HCT116 (cell line): ENCODE measurements at regions not wholly inside any gene's neighbourhood (a gene's known extent, or its start where the extent isn't known, plus 50 kb on each side); places are given as distances from the start of the nearest gene placed in this dataset.

Experiments
- EZH2 ChIP-seq: fragments of 200-600 bp; sonication (generic); IDR thresholded peaks from 2 replicates; pipeline ENCODE4 v1.6.1; 2017; ENCODE audit warnings: antibody characterized with exemption, mixed run types
- POLR2A ChIP-seq: IDR thresholded peaks from 2 replicates; pipeline ENCODE4 v1.7.0; 2011; ENCODE audit warnings: borderline replicate concordance; ENCODE audit not compliant: insufficient read depth, insufficient read length; ENCODE audit errors: extremely low read depth
- POLR2AphosphoS5 ChIP-seq: IDR thresholded peaks from 2 replicates; pipeline ENCODE4 v1.6.1; 2011; ENCODE audit warnings: mild to moderate bottlenecking, low read depth, low read length, moderate library complexity
- SP1 ChIP-seq: IDR thresholded peaks from 2 replicates; pipeline ENCODE4 v1.6.1; 2012; ENCODE audit warnings: low read depth
- ZNF274 ChIP-seq: fragments of 200-500 bp; sonication (Bioruptor generic); IDR thresholded peaks from 2 replicates; pipeline ENCODE4 v1.6.1; 2014; ENCODE audit warnings: mild to moderate bottlenecking, low read depth, low read length, inconsistent platforms
- TF ChIP-seq, protein P1 (sequence below), 3 experiments: fragments of 200-600 bp in 1 of 3; sonication (generic) in 1 of 3; IDR thresholded peaks in 2 of 3; conservative IDR thresholded peaks in 1 of 3; 2 replicates each; pipeline ENCODE4 v1.5.1; 2012 to 2017; ENCODE audit warnings: low read depth in 2 of 3, low read length in 2 of 3, antibody characterized with exemption in 1 of 3, borderline replicate concordance in 1 of 3, control low read depth in 1 of 3, mild to moderate bottlenecking in 1 of 3, mixed read lengths in 1 of 3, mixed run types in 1 of 3, moderate library complexity in 1 of 3; ENCODE audit not compliant: insufficient read depth in 1 of 3
- TF ChIP-seq, protein P2 (sequence below): IDR thresholded peaks from 2 replicates; pipeline ENCODE4 v1.6.1; 2012
- TF ChIP-seq, protein P3 (sequence below): IDR thresholded peaks from 2 replicates; pipeline ENCODE4 v1.6.1; 2012; ENCODE audit warnings: low read depth

DNA sequence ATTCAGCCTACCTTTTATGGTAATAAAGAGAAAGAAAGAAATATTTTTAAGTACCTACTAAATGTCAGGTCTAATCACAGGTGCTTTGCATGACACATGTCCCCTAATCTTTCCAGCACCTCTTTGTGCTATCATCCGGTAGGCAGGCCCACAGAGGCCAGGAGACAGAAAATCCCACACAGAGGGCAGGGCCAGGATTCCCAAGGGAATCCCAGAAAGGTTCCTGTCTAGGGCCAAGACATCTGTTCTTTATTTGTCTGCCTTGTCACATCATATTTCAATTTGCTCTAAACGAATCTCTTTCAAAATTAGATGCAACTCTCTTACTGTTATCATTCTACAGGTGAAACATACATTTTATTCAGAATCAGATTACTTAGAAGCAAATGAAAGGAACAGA lies 676.1 kb upstream of the GYPC start:
- TF ChIP-seq SP1 (no peak), POLR2A (no peak), POLR2AphosphoS5 (no peak), EZH2 (no peak), ZNF274 (no peak)
- TF ChIP-seq, protein P1, sequence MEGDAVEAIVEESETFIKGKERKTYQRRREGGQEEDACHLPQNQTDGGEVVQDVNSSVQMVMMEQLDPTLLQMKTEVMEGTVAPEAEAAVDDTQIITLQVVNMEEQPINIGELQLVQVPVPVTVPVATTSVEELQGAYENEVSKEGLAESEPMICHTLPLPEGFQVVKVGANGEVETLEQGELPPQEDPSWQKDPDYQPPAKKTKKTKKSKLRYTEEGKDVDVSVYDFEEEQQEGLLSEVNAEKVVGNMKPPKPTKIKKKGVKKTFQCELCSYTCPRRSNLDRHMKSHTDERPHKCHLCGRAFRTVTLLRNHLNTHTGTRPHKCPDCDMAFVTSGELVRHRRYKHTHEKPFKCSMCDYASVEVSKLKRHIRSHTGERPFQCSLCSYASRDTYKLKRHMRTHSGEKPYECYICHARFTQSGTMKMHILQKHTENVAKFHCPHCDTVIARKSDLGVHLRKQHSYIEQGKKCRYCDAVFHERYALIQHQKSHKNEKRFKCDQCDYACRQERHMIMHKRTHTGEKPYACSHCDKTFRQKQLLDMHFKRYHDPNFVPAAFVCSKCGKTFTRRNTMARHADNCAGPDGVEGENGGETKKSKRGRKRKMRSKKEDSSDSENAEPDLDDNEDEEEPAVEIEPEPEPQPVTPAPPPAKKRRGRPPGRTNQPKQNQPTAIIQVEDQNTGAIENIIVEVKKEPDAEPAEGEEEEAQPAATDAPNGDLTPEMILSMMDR (IDR thresholded peaks at IDR 0.05 in 2 of 3, conservative IDR thresholded peaks at IDR 0.05 in 1 of 3; ENCODE audit: borderline replicate concordance in 1 of 3, insufficient read depth in 1 of 3, low read depth in 2 of 3, low read length in 2 of 3): no peak
- TF ChIP-seq, protein P2, sequence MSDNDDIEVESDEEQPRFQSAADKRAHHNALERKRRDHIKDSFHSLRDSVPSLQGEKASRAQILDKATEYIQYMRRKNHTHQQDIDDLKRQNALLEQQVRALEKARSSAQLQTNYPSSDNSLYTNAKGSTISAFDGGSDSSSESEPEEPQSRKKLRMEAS: no peak
- TF ChIP-seq, protein P3, sequence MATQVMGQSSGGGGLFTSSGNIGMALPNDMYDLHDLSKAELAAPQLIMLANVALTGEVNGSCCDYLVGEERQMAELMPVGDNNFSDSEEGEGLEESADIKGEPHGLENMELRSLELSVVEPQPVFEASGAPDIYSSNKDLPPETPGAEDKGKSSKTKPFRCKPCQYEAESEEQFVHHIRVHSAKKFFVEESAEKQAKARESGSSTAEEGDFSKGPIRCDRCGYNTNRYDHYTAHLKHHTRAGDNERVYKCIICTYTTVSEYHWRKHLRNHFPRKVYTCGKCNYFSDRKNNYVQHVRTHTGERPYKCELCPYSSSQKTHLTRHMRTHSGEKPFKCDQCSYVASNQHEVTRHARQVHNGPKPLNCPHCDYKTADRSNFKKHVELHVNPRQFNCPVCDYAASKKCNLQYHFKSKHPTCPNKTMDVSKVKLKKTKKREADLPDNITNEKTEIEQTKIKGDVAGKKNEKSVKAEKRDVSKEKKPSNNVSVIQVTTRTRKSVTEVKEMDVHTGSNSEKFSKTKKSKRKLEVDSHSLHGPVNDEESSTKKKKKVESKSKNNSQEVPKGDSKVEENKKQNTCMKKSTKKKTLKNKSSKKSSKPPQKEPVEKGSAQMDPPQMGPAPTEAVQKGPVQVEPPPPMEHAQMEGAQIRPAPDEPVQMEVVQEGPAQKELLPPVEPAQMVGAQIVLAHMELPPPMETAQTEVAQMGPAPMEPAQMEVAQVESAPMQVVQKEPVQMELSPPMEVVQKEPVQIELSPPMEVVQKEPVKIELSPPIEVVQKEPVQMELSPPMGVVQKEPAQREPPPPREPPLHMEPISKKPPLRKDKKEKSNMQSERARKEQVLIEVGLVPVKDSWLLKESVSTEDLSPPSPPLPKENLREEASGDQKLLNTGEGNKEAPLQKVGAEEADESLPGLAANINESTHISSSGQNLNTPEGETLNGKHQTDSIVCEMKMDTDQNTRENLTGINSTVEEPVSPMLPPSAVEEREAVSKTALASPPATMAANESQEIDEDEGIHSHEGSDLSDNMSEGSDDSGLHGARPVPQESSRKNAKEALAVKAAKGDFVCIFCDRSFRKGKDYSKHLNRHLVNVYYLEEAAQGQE: no peak
